GM12872 (cell line): ENCODE measurements at regions not wholly inside any gene's neighbourhood (a gene's known extent, or its start where the extent isn't known, plus 50 kb on each side); places are given as distances from the start of the nearest gene placed in this dataset.

Experiments
- CTCF ChIP-seq: IDR thresholded peaks from 3 replicates; pipeline ENCODE4 v1.5.1; 2011; ENCODE audit warnings: low read depth, mild to moderate bottlenecking, low read length, moderate library complexity; ENCODE audit not compliant: insufficient read depth

DNA sequence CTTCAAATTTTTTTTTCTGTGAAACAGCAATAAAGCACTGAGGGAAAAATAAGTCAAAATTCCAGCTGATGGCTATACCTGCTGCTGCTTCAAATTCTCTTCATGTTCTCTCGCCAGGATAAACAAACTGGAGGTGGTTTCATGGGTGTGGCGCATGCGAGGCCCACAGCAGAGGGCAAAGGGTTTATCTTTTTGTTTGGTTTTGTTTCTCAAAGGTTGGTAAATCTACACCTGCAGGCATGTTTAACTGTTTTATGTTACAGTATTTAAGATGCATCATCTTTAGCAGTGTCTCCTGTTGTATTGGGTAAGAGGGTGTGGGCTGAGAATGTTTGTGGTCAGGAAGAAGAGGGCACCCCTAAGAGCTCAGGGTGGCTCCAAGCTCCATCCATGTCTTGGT lies 342.2 kb downstream of the CDH26 start:
- TF ChIP-seq CTCF, result no peak

- TF ChIP-seq CTCF, result no peak
Observed at GRCh38 chr20:60302875-60303274, 344.7 kb downstream of the CDH26 start.

DNA sequence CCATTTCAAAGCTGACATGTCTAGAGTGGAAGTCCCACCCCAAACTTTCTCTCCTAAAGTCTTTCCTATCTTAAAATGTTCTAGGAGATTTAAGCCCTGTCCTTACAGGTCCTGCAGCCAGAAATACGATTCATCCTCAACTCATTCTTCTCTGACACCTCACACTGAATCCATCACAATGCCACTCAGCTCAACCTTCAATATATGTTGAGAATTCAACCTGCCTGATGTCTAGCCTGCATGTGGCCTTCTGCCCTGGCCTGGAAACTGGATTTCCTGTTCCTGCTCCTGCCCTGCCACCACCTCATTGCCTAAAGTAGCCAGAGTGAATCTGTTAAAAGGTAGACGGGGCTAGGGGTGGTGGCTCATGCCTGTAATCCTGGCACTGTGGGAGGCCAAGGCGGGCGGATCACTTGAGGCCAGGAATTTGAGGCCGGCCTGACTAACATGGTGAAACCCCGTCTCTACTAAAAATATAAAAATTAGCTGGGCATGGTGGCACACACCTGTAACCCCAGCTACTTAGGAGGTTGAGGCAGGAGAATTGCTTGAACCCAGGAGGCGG lies 345.9 kb downstream of the CDH26 start:
- TF ChIP-seq CTCF, result no peak

DNA sequence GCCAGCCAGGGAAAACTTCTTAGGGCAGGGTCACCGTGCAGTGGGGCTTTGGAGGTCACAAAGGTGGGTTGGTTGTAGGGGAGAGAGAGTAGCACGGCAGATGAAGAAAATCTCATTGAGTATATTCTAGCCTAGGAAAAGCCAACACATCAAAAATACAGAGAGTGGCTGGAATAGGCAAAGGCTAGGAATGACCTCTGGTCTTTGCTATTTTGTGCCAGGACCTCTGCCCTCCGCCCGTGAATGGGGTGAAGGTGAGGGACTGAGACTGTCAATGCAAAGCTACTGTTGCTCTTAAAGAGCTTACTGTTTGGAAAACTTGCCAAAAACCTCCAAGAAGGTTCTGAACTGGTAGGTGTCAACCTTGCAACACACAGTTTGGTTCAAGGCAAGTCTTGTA lies 346.7 kb downstream of the CDH26 start:
- TF ChIP-seq CTCF, result no peak

GRCh38 chr20:60306105-60306504 lies 347.9 kb downstream of the CDH26 start:
- no peak for TF ChIP-seq CTCF

DNA sequence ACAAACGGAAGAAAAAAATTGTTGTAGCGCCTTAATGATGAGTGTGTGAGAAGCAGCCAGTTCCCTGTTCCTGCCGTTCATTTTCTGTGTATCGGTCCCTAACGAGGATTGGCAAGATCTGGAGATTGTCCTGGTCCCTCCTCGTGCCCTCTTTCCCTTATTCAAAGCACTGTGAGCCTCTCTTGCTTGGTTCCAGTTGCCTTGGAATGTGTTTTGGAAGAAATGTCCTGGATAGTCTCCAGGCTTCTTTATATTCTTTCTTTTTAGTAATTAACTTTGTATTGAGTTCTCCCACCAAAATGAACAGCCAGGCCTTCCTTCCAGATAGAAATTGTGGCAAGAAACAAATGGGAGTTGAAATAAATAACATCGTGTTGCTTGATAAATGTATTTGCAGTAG lies 348.3 kb downstream of the CDH26 start:
- no peak for TF ChIP-seq CTCF

GRCh38 chr20:60310560-60311349 lies 352.5 kb downstream of the CDH26 start:
- no peak for TF ChIP-seq CTCF
